ENCODE measurements at regions not wholly inside any gene's neighbourhood (a gene's known extent, or its start where the extent isn't known, plus 50 kb on each side); places are given as distances from the start of the nearest gene placed in this dataset.

DNA sequence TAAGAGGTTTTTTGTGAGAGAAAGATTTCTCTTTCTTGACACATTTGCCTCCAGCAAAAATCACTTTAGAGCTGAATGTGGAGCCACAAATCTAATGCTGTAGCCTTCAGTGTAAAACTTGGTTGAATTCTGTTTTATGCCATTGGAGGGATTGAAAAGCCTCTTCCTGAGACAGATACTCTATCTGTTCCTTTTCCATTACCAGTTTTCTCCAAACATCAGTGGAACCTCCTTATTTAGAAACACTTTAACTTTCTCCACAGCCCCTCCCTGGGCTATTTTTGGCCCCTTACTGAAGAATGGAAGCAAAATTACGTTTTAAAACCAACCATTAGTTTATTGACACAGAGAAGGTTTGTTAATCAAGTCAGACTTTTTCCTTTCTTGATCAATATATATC lies 155.3 kb downstream of the PJA2 start:
- no peak overlapping the region for H3K9ac ChIP-seq (ENCODE audit: low read length)
- H3K27me3 ChIP-seq (ENCODE audit: insufficient read depth, low read length), result no peaks in the 10 kb centered on the region
- no peak overlapping the region for H2BK12ac ChIP-seq (ENCODE audit: low read length)
- no peak overlapping the region for H3K4me3 ChIP-seq (ENCODE audit: low read depth, low read length)
- H4K12ac ChIP-seq (ENCODE audit: low read depth, low read length), result no peak overlapping the region
- no peak overlapping the region for H2BK5ac ChIP-seq (ENCODE audit: low read depth, low read length, poor library complexity)
- no peak overlapping the region for H4K8ac ChIP-seq (ENCODE audit: low read depth, low read length)
- H2AK5ac ChIP-seq (ENCODE audit: low read length), result no peak overlapping the region
- H3K4me2 ChIP-seq (ENCODE audit: low read length), result no peak overlapping the region
- H3K27ac ChIP-seq (ENCODE audit: low read depth, low read length), result no peak overlapping the region
- DNase-seq, result no peak
- no peak overlapping the region for H3K14ac ChIP-seq (ENCODE audit: low read length)
- H3K36me3 ChIP-seq (ENCODE audit: control insufficient read depth in 1 of 2, insufficient read depth in 2 of 2, low read length in 2 of 2), result no peaks in the 10 kb centered on the region
- H3K4ac ChIP-seq (ENCODE audit: low read depth, low read length), result no peak overlapping the region
- no peak overlapping the region for H2BK120ac ChIP-seq (ENCODE audit: insufficient read depth, low read length, poor library complexity)
- no peaks in the 10 kb centered on the region for H3K79me1 ChIP-seq (ENCODE audit: low read length)
- H3K79me2 ChIP-seq (ENCODE audit: control insufficient read depth, insufficient read depth, low read length, poor library complexity), result no peaks in the 10 kb centered on the region
- H2AFZ ChIP-seq (ENCODE audit: insufficient read depth, low read length, poor library complexity), result no peak overlapping the region
- H3K18ac ChIP-seq (ENCODE audit: low read length), result no peak overlapping the region
- no peak overlapping the region for H4K91ac ChIP-seq (ENCODE audit: low read depth, low read length)
- no peaks in the 10 kb centered on the region for H3K9me3 ChIP-seq (ENCODE audit: insufficient read depth, low read depth, low read length)
- WGBS (ENCODE audit: extremely low coverage, insufficient coverage, insufficient read length), result no CpG with 5 or more reads among the region's 1 CpG
- no peak overlapping the region for H3K23ac ChIP-seq (ENCODE audit: low read length)
- peaks cover 6% of the 10 kb centered on the region in 2 experiments for H3K4me1 ChIP-seq (ENCODE audit: control insufficient read depth in 1 of 2, insufficient read depth in 2 of 2, low read length in 2 of 2)

DNA sequence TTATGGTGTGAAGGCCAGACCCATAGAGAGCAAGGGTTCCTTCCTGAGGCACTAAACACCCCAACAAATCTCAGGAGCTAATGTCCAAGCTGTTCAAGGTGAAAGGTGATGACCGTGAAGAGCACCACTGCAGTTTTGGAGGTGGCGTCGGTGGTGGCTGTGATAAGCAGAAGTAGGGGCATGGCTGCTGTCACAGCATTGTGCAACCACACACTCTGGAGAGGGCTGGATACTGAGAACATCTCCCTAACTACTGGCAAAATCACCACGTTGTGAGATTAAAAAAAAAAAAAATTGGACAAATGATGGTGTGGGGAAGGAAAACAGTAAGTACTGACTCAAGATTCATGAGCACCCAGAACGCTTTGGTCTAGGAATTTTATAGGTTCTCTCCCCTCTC lies 156.5 kb downstream of the PJA2 start:
- no peak for DNase-seq
- Histone ChIP-seq H3K79me2 (ENCODE audit: control insufficient read depth, insufficient read depth, low read length, poor library complexity) (no peaks in the 10 kb centered on the region), H3K36me3 (ENCODE audit: control insufficient read depth in 1 of 2, insufficient read depth in 2 of 2, low read length in 2 of 2) (no peaks in the 10 kb centered on the region), H3K27me3 (ENCODE audit: insufficient read depth, low read length) (no peaks in the 10 kb centered on the region), H3K9me3 (ENCODE audit: insufficient read depth, low read depth, low read length) (no peaks in the 10 kb centered on the region), H3K4me3 (ENCODE audit: low read depth, low read length) (no peak overlapping the region), H3K18ac (ENCODE audit: low read length) (no peak overlapping the region), H4K91ac (ENCODE audit: low read depth, low read length) (no peak overlapping the region), H3K27ac (ENCODE audit: low read depth, low read length) (no peak overlapping the region), H2BK120ac (ENCODE audit: insufficient read depth, low read length, poor library complexity) (no peak overlapping the region), H2BK5ac (ENCODE audit: low read depth, low read length, poor library complexity) (no peak overlapping the region), H3K4me2 (ENCODE audit: low read length) (no peak overlapping the region), H3K14ac (ENCODE audit: low read length) (no peak overlapping the region), H2BK12ac (ENCODE audit: low read length) (no peak overlapping the region), H4K8ac (ENCODE audit: low read depth, low read length) (no peak overlapping the region), H3K23ac (ENCODE audit: low read length) (no peak overlapping the region), H2AK5ac (ENCODE audit: low read length) (no peak overlapping the region), H3K79me1 (ENCODE audit: low read length) (no peaks in the 10 kb centered on the region), H4K12ac (ENCODE audit: low read depth, low read length) (no peak overlapping the region), H3K4ac (ENCODE audit: low read depth, low read length) (no peak overlapping the region), H2AFZ (ENCODE audit: insufficient read depth, low read length, poor library complexity) (no peak overlapping the region), H3K4me1 (ENCODE audit: control insufficient read depth in 1 of 2, insufficient read depth in 2 of 2, low read length in 2 of 2) (peaks cover 6% of the 10 kb centered on the region in 2 experiments), H3K9ac (ENCODE audit: low read length) (no peak overlapping the region)
- no CpG with 5 or more reads among the region's 5 CpGs for WGBS (ENCODE audit: extremely low coverage, insufficient coverage, insufficient read length)

- Histone ChIP-seq H4K8ac (ENCODE audit: low read depth, low read length) (no peak overlapping the region), H3K4me3 (ENCODE audit: low read depth, low read length) (no peak overlapping the region), H3K14ac (ENCODE audit: low read length) (no peak overlapping the region), H3K4me1 (ENCODE audit: control insufficient read depth in 1 of 2, insufficient read depth in 2 of 2, low read length in 2 of 2) (peaks cover 6% of the 10 kb centered on the region in 2 experiments), H3K36me3 (ENCODE audit: control insufficient read depth in 1 of 2, insufficient read depth in 2 of 2, low read length in 2 of 2) (no peaks in the 10 kb centered on the region), H4K12ac (ENCODE audit: low read depth, low read length) (no peak overlapping the region), H3K9me3 (ENCODE audit: insufficient read depth, low read depth, low read length) (no peaks in the 10 kb centered on the region), H2BK120ac (ENCODE audit: insufficient read depth, low read length, poor library complexity) (no peak overlapping the region), H2AFZ (ENCODE audit: insufficient read depth, low read length, poor library complexity) (no peak overlapping the region), H3K79me2 (ENCODE audit: control insufficient read depth, insufficient read depth, low read length, poor library complexity) (no peaks in the 10 kb centered on the region), H2BK5ac (ENCODE audit: low read depth, low read length, poor library complexity) (no peak overlapping the region), H3K23ac (ENCODE audit: low read length) (no peak overlapping the region), H3K27me3 (ENCODE audit: insufficient read depth, low read length) (no peaks in the 10 kb centered on the region), H2AK5ac (ENCODE audit: low read length) (no peak overlapping the region), H3K79me1 (ENCODE audit: low read length) (no peaks in the 10 kb centered on the region), H3K18ac (ENCODE audit: low read length) (no peak overlapping the region), H3K4ac (ENCODE audit: low read depth, low read length) (no peak overlapping the region), H2BK12ac (ENCODE audit: low read length) (no peak overlapping the region), H3K4me2 (ENCODE audit: low read length) (no peak overlapping the region), H3K9ac (ENCODE audit: low read length) (no peak overlapping the region), H3K27ac (ENCODE audit: low read depth, low read length) (no peak overlapping the region), H4K91ac (ENCODE audit: low read depth, low read length) (no peak overlapping the region)
- no peak for DNase-seq
- no CpG with 5 or more reads among the region's 3 CpGs for WGBS (ENCODE audit: extremely low coverage, insufficient coverage, insufficient read length)
These were observed 157.0 kb downstream of the PJA2 start for GRCh38 chr5:109252731-109253130.

DNA sequence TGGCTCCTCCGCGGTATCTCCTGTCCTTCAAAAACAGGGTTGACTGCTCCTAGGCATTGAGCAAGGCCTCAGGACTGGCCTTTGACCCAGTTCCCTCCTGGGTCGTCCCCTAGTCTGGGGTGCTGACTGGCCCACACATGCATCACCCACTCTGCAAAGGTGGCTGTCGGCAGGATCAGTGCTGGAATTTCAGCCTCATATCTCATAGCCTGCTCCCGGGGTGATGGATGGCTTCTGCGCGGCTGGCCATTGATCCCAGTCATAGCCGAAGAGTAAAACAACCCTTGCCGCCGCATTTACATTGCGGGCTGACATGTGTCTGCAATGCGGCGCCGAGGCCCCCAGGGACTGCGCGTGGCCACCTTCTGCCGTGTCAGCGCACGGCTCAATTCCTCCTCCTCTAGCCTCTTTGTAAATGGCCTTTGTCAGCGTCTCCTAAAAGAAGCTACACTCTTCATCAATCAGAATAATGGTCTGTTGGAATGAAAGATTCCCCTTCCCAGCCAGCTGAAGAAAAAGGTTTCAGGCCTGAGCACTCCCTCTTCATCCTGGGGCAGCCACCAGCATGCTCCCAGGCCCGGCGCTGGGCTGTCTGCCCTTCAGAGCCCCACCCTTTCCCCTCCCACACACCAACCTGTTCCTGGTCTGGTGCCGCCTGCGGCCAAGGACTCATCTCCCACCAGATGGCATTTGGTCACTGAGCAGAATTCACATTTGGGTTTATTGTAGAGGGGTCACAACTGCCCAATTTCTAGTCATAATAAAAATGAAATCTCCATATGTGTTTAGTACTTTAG lies 159.0 kb downstream of the PJA2 start:
- H3K18ac ChIP-seq (ENCODE audit: low read length), result no peak overlapping the region
- no peak overlapping the region for H3K9ac ChIP-seq (ENCODE audit: low read length)
- no peak overlapping the region for H3K14ac ChIP-seq (ENCODE audit: low read length)
- H3K4me2 ChIP-seq (ENCODE audit: low read length), result no peak overlapping the region
- H3K23ac ChIP-seq (ENCODE audit: low read length), result no peak overlapping the region
- peak overlapping the region; percentile 37 for H3K4me3 ChIP-seq (ENCODE audit: low read depth, low read length)
- H2AFZ ChIP-seq (ENCODE audit: insufficient read depth, low read length, poor library complexity), result no peak overlapping the region
- no peak overlapping the region for H3K27ac ChIP-seq (ENCODE audit: low read depth, low read length)
- H2BK120ac ChIP-seq (ENCODE audit: insufficient read depth, low read length, poor library complexity), result no peak overlapping the region
- DNase-seq, result no peak
- no peak overlapping the region for H4K12ac ChIP-seq (ENCODE audit: low read depth, low read length)
- no peak overlapping the region for H2AK5ac ChIP-seq (ENCODE audit: low read length)
- no peaks in the 10 kb centered on the region for H3K79me1 ChIP-seq (ENCODE audit: low read length)
- H2BK12ac ChIP-seq (ENCODE audit: low read length), result no peak overlapping the region
- H3K79me2 ChIP-seq (ENCODE audit: control insufficient read depth, insufficient read depth, low read length, poor library complexity), result no peaks in the 10 kb centered on the region
- H3K27me3 ChIP-seq (ENCODE audit: insufficient read depth, low read length), result no peaks in the 10 kb centered on the region
- H4K91ac ChIP-seq (ENCODE audit: low read depth, low read length), result no peak overlapping the region
- H4K8ac ChIP-seq (ENCODE audit: low read depth, low read length), result no peak overlapping the region
- no peak overlapping the region for H2BK5ac ChIP-seq (ENCODE audit: low read depth, low read length, poor library complexity)
- peaks cover 2% of the 10 kb centered on the region for H3K9me3 ChIP-seq (ENCODE audit: insufficient read depth, low read depth, low read length)
- H3K36me3 ChIP-seq (ENCODE audit: control insufficient read depth in 1 of 2, insufficient read depth in 2 of 2, low read length in 2 of 2), result no peaks in the 10 kb centered on the region
- H3K4me1 ChIP-seq (ENCODE audit: control insufficient read depth in 1 of 2, insufficient read depth in 2 of 2, low read length in 2 of 2), result peaks cover 6% of the 10 kb centered on the region in 2 experiments
- no peak overlapping the region for H3K4ac ChIP-seq (ENCODE audit: low read depth, low read length)
- WGBS (ENCODE audit: extremely low coverage, insufficient coverage, insufficient read length), result no CpG with 5 or more reads among the region's 24 CpGs
